OCI-LY3 (cell line): ENCODE measurements at regions not wholly inside any gene's neighbourhood (a gene's known extent, or its start where the extent isn't known, plus 50 kb on each side); places are given as distances from the start of the nearest gene placed in this dataset.

Source experiments
- CTCF ChIP-seq: fragments of 200-600, 300-600 bp; sonication (generic); IDR thresholded peaks from 2 replicates; pipeline ENCODE4 v1.5.1; 2014; ENCODE audit warnings: antibody characterized with exemption, low read length, low read depth
- EZH2phosphoT487 ChIP-seq: fragments of 200-600 bp; shearing (Covaris generic); IDR thresholded peaks from 2 replicates; pipeline ENCODE4 v1.6.1; 2018; ENCODE audit warnings: antibody characterized with exemption, mixed run types, low read depth

- TF ChIP-seq EZH2phosphoT487 (no peak), CTCF (no peak)
Measured at GRCh38 chr3:72340056-72340455, 508.2 kb downstream of the SHQ1 start.
